Fibroblast of villous mesenchyme (primary cell): ENCODE measurements at regions not wholly inside any gene's neighbourhood (a gene's known extent, or its start where the extent isn't known, plus 50 kb on each side); places are given as distances from the start of the nearest gene placed in this dataset.

Source experiments
- DNase-seq: peaks from one replicate; pipeline ENCODE4 v3.0.0-alpha.2; 2010; ENCODE audit warnings: low read depth
- H3K4me3 ChIP-seq: 2 replicates; pipeline ENCODE4 v1.5.1; 2011; ENCODE audit warnings: low read depth, mild to moderate bottlenecking, low read length
- TF ChIP-seq, protein P1 (sequence below): IDR thresholded peaks from 2 replicates; pipeline ENCODE4 v1.5.1; 2012; ENCODE audit warnings: low read depth, mild to moderate bottlenecking, low read length; ENCODE audit not compliant: insufficient read depth

DNA sequence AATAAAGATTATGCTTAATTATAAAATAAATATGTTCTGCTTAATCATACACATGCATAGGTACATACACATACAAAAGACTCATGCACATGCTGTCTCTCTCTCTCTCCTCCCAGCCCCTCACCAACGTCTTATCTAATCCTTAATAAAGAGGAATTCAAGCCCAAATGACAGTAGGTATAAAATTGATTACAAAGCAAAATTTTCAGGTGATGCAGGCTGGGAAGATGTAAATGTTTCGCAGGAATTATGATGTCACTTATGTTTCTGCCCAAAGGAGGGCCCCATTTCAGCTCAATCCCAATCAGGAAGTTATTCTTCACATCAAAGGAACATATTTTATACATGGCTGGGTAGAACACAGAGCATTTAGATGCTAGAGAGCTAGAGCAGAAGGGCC is 284.6 kb upstream of the ID4 start:
- no peak overlapping the region for H3K4me3 ChIP-seq
- TF ChIP-seq, protein P1, sequence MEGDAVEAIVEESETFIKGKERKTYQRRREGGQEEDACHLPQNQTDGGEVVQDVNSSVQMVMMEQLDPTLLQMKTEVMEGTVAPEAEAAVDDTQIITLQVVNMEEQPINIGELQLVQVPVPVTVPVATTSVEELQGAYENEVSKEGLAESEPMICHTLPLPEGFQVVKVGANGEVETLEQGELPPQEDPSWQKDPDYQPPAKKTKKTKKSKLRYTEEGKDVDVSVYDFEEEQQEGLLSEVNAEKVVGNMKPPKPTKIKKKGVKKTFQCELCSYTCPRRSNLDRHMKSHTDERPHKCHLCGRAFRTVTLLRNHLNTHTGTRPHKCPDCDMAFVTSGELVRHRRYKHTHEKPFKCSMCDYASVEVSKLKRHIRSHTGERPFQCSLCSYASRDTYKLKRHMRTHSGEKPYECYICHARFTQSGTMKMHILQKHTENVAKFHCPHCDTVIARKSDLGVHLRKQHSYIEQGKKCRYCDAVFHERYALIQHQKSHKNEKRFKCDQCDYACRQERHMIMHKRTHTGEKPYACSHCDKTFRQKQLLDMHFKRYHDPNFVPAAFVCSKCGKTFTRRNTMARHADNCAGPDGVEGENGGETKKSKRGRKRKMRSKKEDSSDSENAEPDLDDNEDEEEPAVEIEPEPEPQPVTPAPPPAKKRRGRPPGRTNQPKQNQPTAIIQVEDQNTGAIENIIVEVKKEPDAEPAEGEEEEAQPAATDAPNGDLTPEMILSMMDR: no peak
- DNase-seq: no peak

GRCh38 chr6:19554356-19555225 is 282.6 kb upstream of the ID4 start:
- TF ChIP-seq, protein P1: no peak
- DNase-seq: peak; percentile 2
- no peak overlapping the region for H3K4me3 ChIP-seq

- no peak overlapping the region for H3K4me3 ChIP-seq
- TF ChIP-seq, protein P1: no peak
- DNase-seq: no peak
Measured at GRCh38 chr6:19557191-19557590, 280.0 kb upstream of the ID4 start.

GRCh38 chr6:19558201-19558600 is 279.0 kb upstream of the ID4 start:
- no peak for DNase-seq
- no peak overlapping the region for H3K4me3 ChIP-seq
- TF ChIP-seq, protein P1: no peak

- no peak for DNase-seq
- H3K4me3 ChIP-seq: no peak overlapping the region
- TF ChIP-seq, protein P1: no peak
Measured at GRCh38 chr6:19558934-19559333, 278.2 kb upstream of the ID4 start.

- TF ChIP-seq, protein P1: no peak
- no peak overlapping the region for H3K4me3 ChIP-seq
- DNase-seq: no peak
Measured at GRCh38 chr6:19562468-19562867, 274.7 kb upstream of the ID4 start.
